Ovary (tissue), 3 donors: ENCODE measurements at regions not wholly inside any gene's neighbourhood (a gene's known extent, or its start where the extent isn't known, plus 50 kb on each side); places are given as distances from the start of the nearest gene placed in this dataset.

ENCODE experiments used
- CTCF ChIP-seq, 3 donors: fragments of 450-650 bp in 2 of 3; fragments of 200-600 bp in 1 of 3; IDR thresholded peaks; one replicate each; pipeline versions ENCODE4 v1.5.1 to v1.8.0; 2016 to 2022; ENCODE audit warnings: antibody characterized with exemption in 3 of 3, mild to moderate bottlenecking in 1 of 3
- EP300 ChIP-seq: sonication (generic); formaldehyde crosslinking; IDR thresholded peaks from one replicate; pipeline ENCODE4 v1.6.1; 2017; ENCODE audit warnings: antibody characterized with exemption
- POLR2A ChIP-seq: fragments of 450-650 bp; IDR thresholded peaks from one replicate; pipeline ENCODE4 v1.6.1; 2017; ENCODE audit warnings: antibody characterized with exemption, mild to moderate bottlenecking, moderate library complexity
- donor health status: DM: no; HTN: no; CAD: no.

DNA sequence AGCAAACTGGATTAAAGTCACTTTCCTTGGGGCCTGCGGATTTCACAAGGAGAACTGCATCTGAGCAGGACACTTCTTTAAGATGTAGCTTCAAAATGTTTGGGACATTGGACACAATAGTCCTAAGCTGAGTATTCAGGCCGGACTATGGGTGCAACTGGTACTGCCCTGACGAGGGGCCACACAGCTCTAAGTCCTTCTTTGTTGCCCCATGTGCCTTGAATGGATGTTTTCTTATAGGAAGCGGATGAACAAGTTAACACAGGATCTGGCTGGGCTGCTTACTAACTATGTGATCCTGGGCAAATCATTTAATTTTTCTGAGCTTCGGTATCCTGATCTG is 147.8 kb upstream of the KLF14 start:
- TF ChIP-seq CTCF (IDR thresholded peaks at IDR 0.05) (no peak), POLR2A (no peak), EP300 (no peak)
